ENCODE measurements at regions not wholly inside any gene's neighbourhood (a gene's known extent, or its start where the extent isn't known, plus 50 kb on each side); places are given as distances from the start of the nearest gene placed in this dataset.
"Not testable (repeated sequence)": the region's sequence is repeated elsewhere in the genome, so short reads cannot be mapped to it uniquely, and the experiment has no call there.

GRCh38 chr2:113365791-113366190 lies 71.7 kb upstream of the ZNG1B start:
- H3K36me3 ChIP-seq (ENCODE audit: control insufficient read depth in 2 of 2, insufficient read depth in 1 of 2, low read length in 2 of 2); H3K4me1 ChIP-seq (ENCODE audit: control insufficient read depth, insufficient read depth, low read length); H3K27ac ChIP-seq (ENCODE audit: extremely low read depth, low read depth, low read length); POLR2A ChIA-PET; H3K4me3 ChIP-seq (ENCODE audit: low read depth, low read length); H3K9me3 ChIP-seq (ENCODE audit: control insufficient read depth, insufficient read depth, low read depth, low read length): not testable (repeated sequence)
- CTCF ChIA-PET = interaction anchor here (0.8 to 2.0 kb wide), 3 partner anchors 68 to 228 kb away, joined by 3 to 11 read pairs (median 6); no protein-coding TSS in a partner anchor

GRCh38 chr2:113365290-113365689 lies 72.2 kb upstream of the ZNG1B start:
- H3K9me3 ChIP-seq (ENCODE audit: control insufficient read depth, insufficient read depth, low read depth, low read length); H3K4me3 ChIP-seq (ENCODE audit: low read depth, low read length); H3K27ac ChIP-seq (ENCODE audit: extremely low read depth, low read depth, low read length); H3K4me1 ChIP-seq (ENCODE audit: control insufficient read depth, insufficient read depth, low read length); POLR2A ChIA-PET; H3K36me3 ChIP-seq (ENCODE audit: control insufficient read depth in 2 of 2, insufficient read depth in 1 of 2, low read length in 2 of 2): not testable (repeated sequence)
- CTCF ChIA-PET = interaction anchor here (0.8 to 2.0 kb wide), 3 partner anchors 68 to 227 kb away, joined by 3 to 11 read pairs (median 6); no protein-coding TSS in a partner anchor

- CTCF ChIA-PET = interaction anchor here (0.6 to 1.1 kb wide), 2 partner anchors 9 to 224 kb away, joined by 3 read pairs; no protein-coding TSS in a partner anchor
- H3K4me1 ChIP-seq (ENCODE audit: control insufficient read depth, insufficient read depth, low read length) = no peaks in the 10 kb centered on the region
- H3K9me3 ChIP-seq (ENCODE audit: control insufficient read depth, insufficient read depth, low read depth, low read length) = no peaks in the 10 kb centered on the region
- no peak for TF ChIP-seq BCL11A (tag by site-specific recombination; IDR thresholded peaks at IDR 0.05; ENCODE audit: low read depth)
- TF ChIP-seq ZNF558 (tag by site-specific recombination; IDR thresholded peaks at IDR 0.05) = no peak
- no peak for TF ChIP-seq ZNF132 (tag by site-specific recombination; IDR thresholded peaks at IDR 0.05; ENCODE audit: borderline replicate concordance)
- no peak for TF ChIP-seq SETDB1 (IDR thresholded peaks at IDR 0.05; ENCODE audit: insufficient read length, low read length)
- TF ChIP-seq ZNF768 (tag by site-specific recombination; IDR thresholded peaks at IDR 0.05) = no peak
- TF ChIP-seq SCRT1 (tag by site-specific recombination; IDR thresholded peaks at IDR 0.05; ENCODE audit: borderline replicate concordance) = no peak
- no peak overlapping the region for H3K4me3 ChIP-seq (ENCODE audit: low read depth, low read length)
- H3K27ac ChIP-seq (ENCODE audit: extremely low read depth, low read depth, low read length) = no peak overlapping the region
- H3K36me3 ChIP-seq (ENCODE audit: control insufficient read depth in 2 of 2, insufficient read depth in 1 of 2, low read length in 2 of 2) = no peaks in the 10 kb centered on the region
- POLR2A ChIA-PET = no interaction called here
Observed at GRCh38 chr2:113361051-113361450, 76.4 kb upstream of the ZNG1B start.

GRCh38 chr2:113357071-113357470 lies 78.3 kb upstream of the PAX8 start:
- ChIA-PET POLR2A (no interaction called here), CTCF (interaction anchor here (0.9 to 2.1 kb wide), 2 partner anchors 13 to 158 kb away, joined by 4 to 5 read pairs; no protein-coding TSS in a partner anchor)
- H3K4me3 ChIP-seq (ENCODE audit: low read depth, low read length) = no peak overlapping the region
- H3K9me3 ChIP-seq (ENCODE audit: control insufficient read depth, insufficient read depth, low read depth, low read length) = no peaks in the 10 kb centered on the region
- H3K36me3 ChIP-seq (ENCODE audit: control insufficient read depth in 2 of 2, insufficient read depth in 1 of 2, low read length in 2 of 2) = no peaks in the 10 kb centered on the region
- H3K27ac ChIP-seq (ENCODE audit: extremely low read depth, low read depth, low read length) = no peak overlapping the region
- 0 out of 2 replicates have a peak, but pooled peaks cover 5% of the 10 kb centered on the region for H3K4me1 ChIP-seq (ENCODE audit: control insufficient read depth, insufficient read depth, low read length)
- TF ChIP-seq ZBTB7A (tag by site-specific recombination; IDR thresholded peaks at IDR 0.05; ENCODE audit: low read depth) = no peak
- no peak for TF ChIP-seq ZFHX2 (tag by site-specific recombination; conservative IDR thresholded peaks at IDR 0.05)
- no peak for TF ChIP-seq ZNF692 (tag by site-specific recombination; IDR thresholded peaks at IDR 0.05)
- no peak for TF ChIP-seq PRDM4 (tag by site-specific recombination; IDR thresholded peaks at IDR 0.05)
- TF ChIP-seq OSR2 (tag by site-specific recombination; IDR thresholded peaks at IDR 0.05) = no peak
- TF ChIP-seq SP7 (tag by site-specific recombination; IDR thresholded peaks at IDR 0.05) = no peak
- TF ChIP-seq ZNF2 (tag by site-specific recombination; IDR thresholded peaks at IDR 0.05) = no peak
- no peak for TF ChIP-seq ZNF560 (tag by site-specific recombination; IDR thresholded peaks at IDR 0.05; ENCODE audit: borderline replicate concordance)
- no peak for TF ChIP-seq ZBTB10 (tag by site-specific recombination; IDR thresholded peaks at IDR 0.05)
- TF ChIP-seq GFI1B (tag by site-specific recombination; IDR thresholded peaks at IDR 0.05) = no peak
- TF ChIP-seq ZNF266 (tag by site-specific recombination; IDR thresholded peaks at IDR 0.05; ENCODE audit: low read depth) = no peak
- TF ChIP-seq ZNF530 (tag by site-specific recombination; IDR thresholded peaks at IDR 0.05; ENCODE audit: low read depth) = no peak
- no peak for TF ChIP-seq ZNF571 (tag by site-specific recombination; IDR thresholded peaks at IDR 0.05)
- no peak for TF ChIP-seq ZNF16 (tag by site-specific recombination; IDR thresholded peaks at IDR 0.05; ENCODE audit: low read depth)
- TF ChIP-seq ZNF391 (tag by site-specific recombination; IDR thresholded peaks at IDR 0.05; ENCODE audit: borderline replicate concordance, low read depth) = no peak
- no peak for TF ChIP-seq ZNF501 (tag by site-specific recombination; IDR thresholded peaks at IDR 0.05)
- TF ChIP-seq ZBTB21 (tag by site-specific recombination; IDR thresholded peaks at IDR 0.05) = no peak

All from HEK293 (cell line).